Tibial artery (tissue), 4 donors: ENCODE measurements at regions not wholly inside any gene's neighbourhood (a gene's known extent, or its start where the extent isn't known, plus 50 kb on each side); places are given as distances from the start of the nearest gene placed in this dataset.

ENCODE experiments used
- DNase-seq, 2 donors: peaks; one replicate each; pipeline ENCODE4 v3.0.0-alpha.2; 2019
- H3K27ac ChIP-seq, 2 donors: fragments of 200-600 bp; sonication (generic) in 1 of 2; 1 replicate in 1 of 2; 2 replicates in 1 of 2; pipeline ENCODE4 v1.5.1; 2018 to 2019; ENCODE audit warnings: mild to moderate bottlenecking in 1 of 2
- H3K27me3 ChIP-seq, 2 donors: fragments of 200-600 bp; sonication (generic) in 1 of 2; one replicate each; pipeline versions ENCODE4 v1.5.1 to v1.6.0; 2016 to 2019
- H3K36me3 ChIP-seq, 3 donors: fragments of 200-600 bp; sonication (generic) in 2 of 3; one replicate each; pipeline ENCODE4 v1.5.1; 2016 to 2019; ENCODE audit warnings: mild to moderate bottlenecking in 2 of 3
- H3K4me1 ChIP-seq, 4 donors: fragments of 200-600 bp; sonication (generic) in 2 of 4; 1 replicate in 3 of 4; 2 replicates in 1 of 4; pipeline ENCODE4 v1.5.1; 2016 to 2019
- H3K4me3 ChIP-seq, 2 donors: fragments of 200-600 bp; sonication (generic) in 1 of 2; 1 replicate in 1 of 2; 2 replicates in 1 of 2; pipeline ENCODE4 v1.5.1; 2018 to 2019; ENCODE audit warnings: mild to moderate bottlenecking in 2 of 2
- H3K9me3 ChIP-seq, 3 donors: fragments of 200-600 bp; sonication (generic) in 1 of 3; one replicate each; pipeline ENCODE4 v1.5.1; 2016 to 2019
- intact Hi-C: fragments of 100-400 bp; cut with DNase I; formaldehyde crosslinking; loops from one replicate; pipeline ENCODE4 v1.15.0; 2023; ENCODE audit warnings: low total_unique reads
- TF ChIP-seq, protein P1 (sequence below), 2 experiments: fragments of 200-600 bp in 1 of 2; fragments of 450-650 bp in 1 of 2; IDR thresholded peaks; one replicate each; pipeline ENCODE4 v1.5.1; 2017 to 2019; ENCODE audit warnings: antibody characterized with exemption in 2 of 2, mild to moderate bottlenecking in 1 of 2, moderate library complexity in 1 of 2

DNA sequence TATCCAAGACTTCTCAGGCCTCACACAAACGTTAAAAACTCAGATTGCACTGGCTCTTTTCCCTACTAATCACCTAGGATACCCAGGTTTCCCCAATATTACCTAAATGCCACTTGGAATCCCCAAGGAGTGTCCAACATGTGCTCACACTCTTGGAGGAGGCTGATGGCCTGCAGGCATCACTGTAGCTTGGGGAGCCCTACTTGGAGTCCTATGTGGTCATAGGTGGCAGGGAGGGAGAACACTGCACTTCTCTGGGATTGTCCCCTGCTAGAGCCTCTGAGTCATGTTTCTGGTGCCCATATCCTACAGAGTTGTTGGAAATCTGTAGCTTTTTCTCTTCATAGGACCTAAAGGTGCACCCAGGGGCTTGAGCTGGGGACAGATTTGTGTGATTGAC lies 433.7 kb downstream of the ARHGEF28 start:
- Histone ChIP-seq H3K27me3 (no peaks in the 10 kb centered on the region), H3K27ac (no peak overlapping the region), H3K4me1 (peaks cover 0 to 24% (median 0%) of the 10 kb centered on the region in 4 donors), H3K4me3 (no peak overlapping the region), H3K36me3 (no peaks in the 10 kb centered on the region), H3K9me3 (no peaks in the 10 kb centered on the region)
- TF ChIP-seq, protein P1, sequence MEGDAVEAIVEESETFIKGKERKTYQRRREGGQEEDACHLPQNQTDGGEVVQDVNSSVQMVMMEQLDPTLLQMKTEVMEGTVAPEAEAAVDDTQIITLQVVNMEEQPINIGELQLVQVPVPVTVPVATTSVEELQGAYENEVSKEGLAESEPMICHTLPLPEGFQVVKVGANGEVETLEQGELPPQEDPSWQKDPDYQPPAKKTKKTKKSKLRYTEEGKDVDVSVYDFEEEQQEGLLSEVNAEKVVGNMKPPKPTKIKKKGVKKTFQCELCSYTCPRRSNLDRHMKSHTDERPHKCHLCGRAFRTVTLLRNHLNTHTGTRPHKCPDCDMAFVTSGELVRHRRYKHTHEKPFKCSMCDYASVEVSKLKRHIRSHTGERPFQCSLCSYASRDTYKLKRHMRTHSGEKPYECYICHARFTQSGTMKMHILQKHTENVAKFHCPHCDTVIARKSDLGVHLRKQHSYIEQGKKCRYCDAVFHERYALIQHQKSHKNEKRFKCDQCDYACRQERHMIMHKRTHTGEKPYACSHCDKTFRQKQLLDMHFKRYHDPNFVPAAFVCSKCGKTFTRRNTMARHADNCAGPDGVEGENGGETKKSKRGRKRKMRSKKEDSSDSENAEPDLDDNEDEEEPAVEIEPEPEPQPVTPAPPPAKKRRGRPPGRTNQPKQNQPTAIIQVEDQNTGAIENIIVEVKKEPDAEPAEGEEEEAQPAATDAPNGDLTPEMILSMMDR (IDR thresholded peaks at IDR 0.05) = no peak
- intact Hi-C loops = no loop called here
- no peak for DNase-seq

DNA sequence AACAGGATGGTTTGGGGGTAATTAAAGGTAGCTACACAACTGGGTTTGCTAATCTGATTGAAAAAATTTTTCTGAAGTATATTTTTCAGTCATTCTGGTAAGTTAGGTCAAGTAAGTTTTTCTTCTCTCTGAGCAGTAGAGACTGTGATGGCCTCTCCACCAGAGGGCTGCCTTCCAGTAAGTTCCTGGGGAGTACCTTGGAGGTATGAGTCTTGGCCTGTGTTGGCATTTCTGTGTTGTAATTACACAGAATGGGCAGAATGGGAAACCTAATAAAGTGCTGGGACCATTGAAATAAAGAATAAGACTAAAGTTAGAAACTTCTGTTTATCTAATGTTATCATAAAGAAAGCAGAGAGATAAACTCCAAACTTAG lies 430.8 kb downstream of the ARHGEF28 start:
- DNase-seq = no peak
- intact Hi-C loops = no loop called here
- Histone ChIP-seq H3K36me3 (no peaks in the 10 kb centered on the region), H3K4me3 (no peak overlapping the region), H3K4me1 (peaks cover 0 to 19% (median 0%) of the 10 kb centered on the region in 4 donors), H3K9me3 (no peaks in the 10 kb centered on the region), H3K27ac (no peak overlapping the region), H3K27me3 (no peaks in the 10 kb centered on the region)
- TF ChIP-seq, protein P1 (IDR thresholded peaks at IDR 0.05) = no peak

DNA sequence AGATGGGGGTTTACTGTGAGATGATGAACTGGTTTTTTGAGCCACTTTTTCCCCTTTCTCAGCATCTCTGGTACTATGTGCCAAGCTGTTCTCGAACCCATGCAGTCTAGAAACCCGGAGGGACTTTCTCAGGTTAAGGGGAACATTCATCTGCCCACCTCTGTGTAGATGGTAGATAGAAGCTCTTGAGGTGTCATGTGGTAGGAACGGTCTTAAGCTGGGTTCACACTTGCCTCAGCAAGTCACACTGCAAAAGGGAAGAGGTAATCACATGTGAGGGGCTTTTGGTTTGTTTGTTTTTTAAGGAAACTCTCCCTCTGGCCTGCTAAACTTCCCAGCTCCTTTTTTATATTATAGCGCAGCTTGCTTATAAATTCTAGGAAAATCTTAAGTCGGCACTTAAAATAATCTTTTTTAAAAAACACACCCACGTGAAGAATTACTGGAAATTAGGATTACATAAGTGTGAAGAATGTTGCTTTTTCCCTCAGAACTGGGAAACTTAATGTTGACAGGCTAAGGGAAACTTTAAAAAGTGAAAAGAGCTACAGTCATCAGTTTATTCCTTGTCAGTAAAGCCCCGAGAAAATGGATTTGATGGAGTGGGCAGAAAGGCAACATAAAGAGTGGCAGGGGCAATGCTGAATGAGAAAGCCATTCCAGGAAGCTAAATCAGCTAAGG lies 430.3 kb downstream of the ARHGEF28 start:
- DNase-seq = no peak
- Histone ChIP-seq H3K9me3 (no peaks in the 10 kb centered on the region), H3K36me3 (no peaks in the 10 kb centered on the region), H3K4me1 (peaks cover 0 to 14% (median 0%) of the 10 kb centered on the region in 4 donors), H3K4me3 (no peak overlapping the region), H3K27me3 (no peaks in the 10 kb centered on the region), H3K27ac (no peak overlapping the region)
- intact Hi-C loops = no loop called here
- TF ChIP-seq, protein P1 (IDR thresholded peaks at IDR 0.05) = no peak

DNA sequence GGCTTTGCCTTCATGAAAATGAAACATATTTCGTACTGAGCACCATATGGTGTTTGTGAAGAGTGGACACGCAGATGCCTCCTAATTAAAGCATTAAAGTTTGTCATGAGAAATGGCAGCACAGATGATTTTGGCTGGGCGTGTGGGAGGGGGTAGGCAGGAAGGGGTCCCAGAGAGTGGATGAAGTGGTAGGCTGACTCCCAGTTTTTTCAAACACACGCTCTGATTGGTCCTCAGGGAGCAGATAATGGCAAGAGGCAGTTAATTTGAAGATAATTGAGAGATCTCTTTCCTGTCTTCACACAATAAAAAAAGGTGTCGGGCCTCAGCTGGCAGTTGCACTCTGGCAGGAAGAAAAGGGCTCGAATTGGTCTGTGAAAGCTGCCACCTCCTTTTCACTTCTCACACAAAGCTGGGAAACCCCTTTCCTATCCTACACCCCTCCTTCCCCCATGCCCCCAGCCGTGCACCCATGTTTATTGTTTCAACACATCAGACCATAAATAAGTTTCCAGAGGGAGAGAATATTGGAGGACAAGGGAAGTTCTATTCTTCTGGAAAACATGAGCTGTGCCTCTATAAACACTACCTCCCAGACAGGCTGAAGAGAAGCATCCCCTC lies 429.6 kb downstream of the ARHGEF28 start:
- H3K4me1 ChIP-seq = peaks cover 0 to 7% (median 0%) of the 10 kb centered on the region in 4 donors
- no peaks in the 10 kb centered on the region for H3K9me3 ChIP-seq
- no peak overlapping the region for H3K27ac ChIP-seq
- no peaks in the 10 kb centered on the region for H3K36me3 ChIP-seq
- intact Hi-C loops = no loop called here
- no peaks in the 10 kb centered on the region for H3K27me3 ChIP-seq
- TF ChIP-seq, protein P1 (IDR thresholded peaks at IDR 0.05) = no peak
- no peak for DNase-seq
- no peak overlapping the region for H3K4me3 ChIP-seq

DNA sequence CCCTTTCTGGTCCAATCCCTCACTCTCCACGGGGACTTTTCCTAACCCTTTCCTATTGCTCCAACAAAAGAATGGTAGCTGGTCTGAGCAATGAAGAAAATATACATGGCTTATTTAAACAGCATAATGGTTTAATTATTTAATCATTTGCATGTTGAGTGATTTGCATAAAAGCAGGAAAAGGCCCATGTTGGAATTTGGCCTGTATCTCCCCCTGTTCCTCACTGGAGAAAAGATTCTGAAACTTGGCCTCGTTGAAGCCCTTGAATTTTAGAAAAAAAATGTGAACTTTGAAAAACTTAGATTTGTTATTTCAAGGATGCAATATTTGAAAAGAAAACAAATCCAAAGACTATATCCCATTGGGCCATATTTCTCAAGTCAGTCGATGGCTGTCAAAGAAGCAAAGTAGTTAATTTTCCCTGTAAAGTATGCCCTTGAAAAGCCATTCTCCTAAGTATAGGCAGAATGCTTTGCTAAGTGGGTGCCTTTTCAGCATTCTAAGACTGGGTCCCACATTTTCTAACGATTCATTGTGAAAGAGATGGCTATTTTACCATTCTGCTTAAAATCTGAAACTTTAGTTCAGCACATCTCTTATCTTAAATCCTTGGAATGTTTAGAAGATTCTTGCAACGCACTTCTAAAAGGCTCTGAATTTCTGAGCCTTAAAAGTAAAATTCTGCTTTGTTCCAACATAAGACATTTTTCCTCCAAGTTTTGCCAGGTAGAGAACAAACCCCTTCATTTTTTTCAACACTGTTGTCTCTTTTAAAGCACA lies 428.8 kb downstream of the ARHGEF28 start:
- H3K4me3 ChIP-seq = no peak overlapping the region
- no peaks in the 10 kb centered on the region for H3K27me3 ChIP-seq
- H3K4me1 ChIP-seq = peaks cover 0 to 5% (median 0%) of the 10 kb centered on the region in 4 donors
- H3K27ac ChIP-seq = no peak overlapping the region
- H3K9me3 ChIP-seq = no peaks in the 10 kb centered on the region
- intact Hi-C loops = no loop called here
- H3K36me3 ChIP-seq = no peaks in the 10 kb centered on the region
- no peak for DNase-seq
- TF ChIP-seq, protein P1 (IDR thresholded peaks at IDR 0.05) = no peak
